Activated naive CD8-positive, alpha-beta T cell treated with anti-CD3 and anti-CD28 coated beads, Interleukin-2, amount 10 ng/mL, durations not matched to agents 7 days and 5 days (primary cell): ENCODE measurements at regions not wholly inside any gene's neighbourhood (a gene's known extent, or its start where the extent isn't known, plus 50 kb on each side); places are given as distances from the start of the nearest gene placed in this dataset.

Experiments used
- ATAC-seq: fragments of 150-1000 bp; cut with Tn5 transposase; one replicate; pipeline ENCODE4 v1.10.0; 2021; ENCODE audit warnings: low read depth, moderate library complexity
- POLR2A ChIA-PET: fragments of 350-600 bp; sonication (Branson Sonifier 250); formaldehyde crosslinking; loops from one replicate; lab custom pipeline; 2021; ENCODE audit warnings: antibody characterized with exemption; lab: Charles Lee
- DNase-seq: peaks from one replicate; pipeline ENCODE4 v3.0.0; 2021
- H3K27ac Mint-ChIP-seq: one replicate; pipeline ENCODE4 v1.8.0; 2022; ENCODE audit warnings: mild to moderate bottlenecking, mixed read lengths
- H3K27me3 Mint-ChIP-seq: one replicate; pipeline ENCODE4 v1.8.0; 2022; ENCODE audit warnings: mild to moderate bottlenecking, moderate library complexity, mixed read lengths
- H3K36me3 Mint-ChIP-seq: one replicate; pipeline ENCODE4 v1.8.0; 2021; ENCODE audit warnings: mild to moderate bottlenecking, mixed read lengths
- H3K4me1 Mint-ChIP-seq: one replicate; pipeline ENCODE4 v1.8.0; 2021; ENCODE audit warnings: mixed read lengths
- H3K4me3 Mint-ChIP-seq: one replicate; pipeline ENCODE4 v1.8.0; 2022; ENCODE audit warnings: mild to moderate bottlenecking, moderate library complexity, mixed read lengths
- H3K9me3 Mint-ChIP-seq: one replicate; pipeline ENCODE4 v1.8.0; 2021; ENCODE audit warnings: mixed read lengths

GRCh38 chr2:15779381-15780041 is 160.8 kb upstream of the MYCN start:
- no peaks in the 10 kb centered on the region for H3K36me3 Mint-ChIP-seq
- H3K27me3 Mint-ChIP-seq: no peaks in the 10 kb centered on the region
- H3K4me3 Mint-ChIP-seq: no peak overlapping the region
- ATAC-seq (no peak), DNase-seq (no peak)
- POLR2A ChIA-PET: no interaction called here
- H3K4me1 Mint-ChIP-seq: no peaks in the 10 kb centered on the region
- no peak overlapping the region for H3K27ac Mint-ChIP-seq
- no peaks in the 10 kb centered on the region for H3K9me3 Mint-ChIP-seq

DNA sequence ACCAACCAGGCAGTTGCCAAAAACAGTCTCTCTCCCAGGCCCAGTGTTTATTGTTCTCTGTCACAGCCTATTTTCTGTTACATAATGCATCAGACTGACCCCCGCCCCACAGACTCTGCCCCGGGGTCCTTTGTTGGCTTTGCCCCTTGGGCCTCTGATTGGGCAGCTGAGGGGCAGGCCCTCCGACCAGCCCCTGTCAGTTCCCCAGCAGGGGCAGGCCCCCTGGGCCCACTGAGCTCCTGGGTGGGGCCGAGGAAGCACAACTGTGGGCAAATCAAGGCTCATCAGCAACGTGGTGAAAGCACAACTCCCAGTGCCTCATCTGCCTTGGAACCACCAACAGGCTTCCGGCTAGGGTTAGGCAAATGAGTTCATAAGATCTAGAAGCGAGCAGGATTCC is 160.1 kb upstream of the MYCN start:
- Mint-ChIP-seq H3K36me3 (no peaks in the 10 kb centered on the region), H3K4me1 (no peaks in the 10 kb centered on the region), H3K9me3 (no peaks in the 10 kb centered on the region), H3K27ac (no peak overlapping the region), H3K4me3 (no peak overlapping the region), H3K27me3 (no peaks in the 10 kb centered on the region)
- DNase-seq (no peak), ATAC-seq (no peak)
- POLR2A ChIA-PET: no interaction called here

GRCh38 chr2:15780912-15781574 is 159.3 kb upstream of the MYCN start:
- no peaks in the 10 kb centered on the region for H3K9me3 Mint-ChIP-seq
- H3K27ac Mint-ChIP-seq: no peak overlapping the region
- DNase-seq: no peak
- H3K4me1 Mint-ChIP-seq: no peaks in the 10 kb centered on the region
- no peaks in the 10 kb centered on the region for H3K36me3 Mint-ChIP-seq
- ATAC-seq: no peak
- H3K4me3 Mint-ChIP-seq: no peak overlapping the region
- POLR2A ChIA-PET: no interaction called here
- H3K27me3 Mint-ChIP-seq: no peaks in the 10 kb centered on the region

DNA sequence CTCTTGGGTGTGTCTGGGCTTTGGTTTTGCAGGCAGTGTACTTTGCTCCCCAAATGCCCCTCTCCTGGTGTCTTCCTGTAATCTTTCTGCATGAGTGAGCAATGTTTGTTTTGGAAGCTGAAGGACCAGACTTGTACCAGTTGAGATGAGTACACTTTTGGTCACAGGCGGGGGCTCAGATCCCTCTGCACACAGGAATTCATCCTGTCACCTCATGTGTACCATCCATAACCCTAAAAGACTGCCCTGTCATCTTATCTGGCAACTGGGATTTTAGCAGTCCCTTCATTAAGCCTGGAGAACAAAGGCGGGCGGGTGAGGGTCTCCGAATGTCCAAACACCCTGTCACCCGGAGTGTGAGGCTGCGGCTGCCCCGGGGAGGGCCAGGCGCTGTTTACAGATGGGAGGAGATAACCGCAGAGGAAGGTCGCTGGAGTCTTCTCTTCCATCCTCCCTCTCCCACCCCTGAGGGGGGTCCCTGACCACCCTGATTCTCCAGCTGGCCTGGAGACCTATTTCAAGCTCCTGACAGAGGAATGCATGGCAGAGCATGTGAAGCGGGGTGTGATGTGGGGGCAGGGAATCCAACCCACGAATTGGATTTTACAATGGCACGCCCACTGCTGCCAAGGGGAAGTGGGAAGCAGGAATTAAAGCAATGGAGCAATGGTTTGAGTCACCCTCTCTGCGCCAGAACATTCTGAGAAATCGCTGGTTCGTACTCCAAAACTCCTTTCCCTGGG is 158.2 kb upstream of the MYCN start:
- Mint-ChIP-seq H3K9me3 (no peaks in the 10 kb centered on the region), H3K4me3 (no peak overlapping the region), H3K4me1 (no peaks in the 10 kb centered on the region), H3K27ac (no peak overlapping the region), H3K27me3 (no peaks in the 10 kb centered on the region), H3K36me3 (no peaks in the 10 kb centered on the region)
- DNase-seq (no peak), ATAC-seq (no peak)
- POLR2A ChIA-PET: no interaction called here

DNA sequence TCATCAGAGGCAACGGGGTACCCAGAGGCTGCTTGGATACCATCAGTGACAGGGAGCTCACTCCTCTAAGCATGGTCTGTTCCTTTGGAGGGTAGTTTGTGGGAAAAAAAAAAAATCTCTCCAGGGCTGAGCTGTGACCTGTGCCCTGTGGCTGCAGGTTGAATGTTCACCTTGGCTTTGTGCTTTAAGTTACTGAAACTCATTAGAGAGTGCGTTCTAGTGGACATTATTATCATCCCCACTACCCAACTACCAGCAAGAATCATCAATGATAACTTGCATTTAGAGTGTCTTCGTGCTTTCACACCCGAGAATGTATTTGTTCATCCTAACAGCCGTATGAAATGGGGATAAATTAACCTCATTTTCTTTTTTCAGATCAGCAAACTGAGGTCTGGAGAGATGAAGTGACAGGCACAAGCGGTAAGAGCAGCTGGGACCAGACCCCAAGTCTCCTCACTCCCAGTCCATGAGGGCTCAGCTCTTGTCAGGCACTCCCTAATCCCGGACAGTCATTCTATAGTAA is 157.5 kb upstream of the MYCN start:
- ATAC-seq (no peak), DNase-seq (no peak)
- H3K4me3 Mint-ChIP-seq: no peak overlapping the region
- H3K27me3 Mint-ChIP-seq: peaks cover 2% of the 10 kb centered on the region
- POLR2A ChIA-PET: no interaction called here
- no peaks in the 10 kb centered on the region for H3K36me3 Mint-ChIP-seq
- no peaks in the 10 kb centered on the region for H3K4me1 Mint-ChIP-seq
- no peaks in the 10 kb centered on the region for H3K9me3 Mint-ChIP-seq
- H3K27ac Mint-ChIP-seq: no peak overlapping the region

DNA sequence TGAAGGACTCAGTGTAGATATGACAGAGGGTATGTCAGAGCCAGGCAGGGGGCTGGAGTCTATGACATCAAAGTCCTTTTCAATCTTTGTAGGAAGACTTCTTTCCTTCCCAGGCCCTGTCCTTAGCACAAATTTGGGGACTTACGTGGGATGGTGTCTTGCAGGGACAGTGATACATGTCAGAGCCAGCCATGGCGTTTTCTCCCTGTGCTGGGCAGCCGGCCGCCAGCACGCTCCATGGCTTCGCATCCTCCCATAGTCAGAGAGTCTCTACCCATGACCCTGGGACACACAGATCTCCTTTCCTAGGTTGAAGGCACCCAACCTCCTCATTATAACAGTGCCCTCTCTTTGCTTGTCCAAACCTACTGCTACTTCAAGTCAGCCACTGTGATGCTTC is 156.9 kb upstream of the MYCN start:
- Mint-ChIP-seq H3K9me3 (no peaks in the 10 kb centered on the region), H3K36me3 (no peaks in the 10 kb centered on the region), H3K27me3 (peaks cover 2% of the 10 kb centered on the region), H3K27ac (no peak overlapping the region), H3K4me1 (no peaks in the 10 kb centered on the region), H3K4me3 (no peak overlapping the region)
- no peak for ATAC-seq
- POLR2A ChIA-PET: no interaction called here
- DNase-seq: no peak

DNA sequence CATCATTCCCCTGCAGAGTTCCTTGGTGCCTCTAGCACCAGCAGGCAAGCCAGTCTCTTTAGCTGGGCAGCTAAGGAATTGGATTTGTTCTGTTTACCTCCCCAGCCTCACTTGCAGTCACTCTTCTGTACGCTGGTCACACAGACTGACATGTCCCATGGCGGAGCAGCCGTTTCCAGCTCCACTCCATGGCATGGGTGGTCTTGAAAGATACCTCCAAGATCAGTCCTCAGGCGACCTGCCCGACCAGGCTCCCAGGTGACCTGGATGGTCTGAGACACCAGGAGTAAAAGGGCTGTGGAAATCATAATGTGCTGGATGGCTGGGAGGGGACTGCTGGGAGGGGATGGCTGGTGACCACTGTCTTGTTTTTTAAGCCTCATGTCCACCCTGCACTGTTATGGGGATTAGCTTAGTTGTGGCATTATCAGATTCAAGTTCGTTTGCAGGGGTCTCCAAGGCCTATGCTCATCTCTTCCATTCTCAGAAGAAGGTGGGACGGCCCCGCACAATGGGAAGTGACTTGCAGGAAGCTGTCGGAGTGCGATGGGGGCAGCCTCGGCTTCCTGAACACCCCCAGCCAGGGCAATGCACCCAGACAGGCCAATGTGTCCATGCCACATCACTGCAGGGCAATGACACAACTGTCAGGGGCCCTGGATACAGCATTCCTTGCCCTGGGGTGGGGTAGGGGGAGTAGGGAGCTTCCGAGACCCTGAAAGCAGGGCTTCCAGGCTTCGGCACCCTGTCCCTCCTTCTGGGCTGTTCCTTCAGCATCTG is 156.1 kb upstream of the MYCN start:
- H3K36me3 Mint-ChIP-seq: no peaks in the 10 kb centered on the region
- DNase-seq (no peak), ATAC-seq (no peak)
- H3K27ac Mint-ChIP-seq: no peak overlapping the region
- POLR2A ChIA-PET: no interaction called here
- H3K4me3 Mint-ChIP-seq: no peak overlapping the region
- H3K4me1 Mint-ChIP-seq: no peaks in the 10 kb centered on the region
- H3K9me3 Mint-ChIP-seq: no peaks in the 10 kb centered on the region
- H3K27me3 Mint-ChIP-seq: peaks cover 2% of the 10 kb centered on the region

DNA sequence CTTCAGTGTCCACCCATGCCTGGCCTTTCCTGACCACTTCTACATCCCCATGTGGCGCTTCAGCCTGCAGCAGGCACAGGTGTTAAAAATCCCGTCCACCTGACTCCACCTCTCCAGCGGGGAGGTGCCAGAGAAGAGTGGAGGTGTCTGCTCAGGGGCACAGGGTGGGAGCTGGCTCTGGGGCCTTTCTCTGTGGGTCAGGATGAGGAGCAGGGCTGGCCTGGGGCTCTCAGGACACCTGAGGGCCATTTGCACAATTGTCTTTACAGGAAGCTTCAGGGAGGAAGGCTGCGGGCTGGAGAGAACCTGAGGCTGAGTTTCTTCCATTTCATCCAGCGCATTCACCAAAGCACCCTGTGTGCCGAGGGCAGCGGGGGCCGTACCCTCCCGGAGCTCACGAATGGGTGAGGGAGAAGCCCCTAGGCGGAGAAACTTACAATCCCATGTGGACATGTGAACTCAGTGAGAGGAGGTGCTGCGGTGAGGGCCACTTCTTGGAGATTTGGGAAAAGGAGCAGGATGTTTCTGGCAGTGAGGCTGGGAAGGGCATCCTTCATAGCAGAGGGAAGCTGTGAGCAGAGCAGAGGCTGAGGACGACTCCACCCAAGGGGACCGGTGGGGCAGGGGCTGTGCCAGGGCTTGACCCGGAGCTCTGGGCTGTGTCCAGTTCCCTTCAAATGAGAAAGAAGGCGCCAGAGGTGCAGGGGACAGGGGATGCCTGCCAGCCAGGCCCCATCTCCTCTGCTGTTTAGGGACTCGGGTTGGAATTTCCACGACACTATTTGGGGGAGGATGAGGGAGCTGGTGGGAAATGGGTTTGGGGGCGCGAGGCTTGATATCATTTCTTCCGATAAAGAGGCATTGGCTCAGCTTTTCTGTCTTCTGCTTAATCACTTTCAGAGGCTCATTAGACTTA is 155.2 kb upstream of the MYCN start:
- Mint-ChIP-seq H3K36me3 (no peaks in the 10 kb centered on the region), H3K4me1 (no peaks in the 10 kb centered on the region)
- ATAC-seq: no peak

GRCh38 chr2:15786003-15786654 is 154.2 kb upstream of the MYCN start:
- DNase-seq (no peak), ATAC-seq (no peak)
- Mint-ChIP-seq H3K4me1 (no peaks in the 10 kb centered on the region), H3K4me3 (no peak overlapping the region), H3K27me3 (peaks cover 2% of the 10 kb centered on the region), H3K36me3 (no peaks in the 10 kb centered on the region), H3K9me3 (no peaks in the 10 kb centered on the region), H3K27ac (no peak overlapping the region)
- POLR2A ChIA-PET: no interaction called here

More for the DNA sequence above, 155.2 kb upstream of the MYCN start:
- POLR2A ChIA-PET: no interaction called here
- Mint-ChIP-seq H3K27me3 (peaks cover 2% of the 10 kb centered on the region), H3K9me3 (no peaks in the 10 kb centered on the region), H3K27ac (no peak overlapping the region), H3K4me3 (no peak overlapping the region)
- DNase-seq: no peak

- H3K27ac Mint-ChIP-seq: no peak overlapping the region
- DNase-seq (no peak), ATAC-seq (no peak)
- peaks cover 2% of the 10 kb centered on the region for H3K27me3 Mint-ChIP-seq
- H3K9me3 Mint-ChIP-seq: no peaks in the 10 kb centered on the region
- H3K4me1 Mint-ChIP-seq: no peaks in the 10 kb centered on the region
- H3K36me3 Mint-ChIP-seq: no peaks in the 10 kb centered on the region
- POLR2A ChIA-PET: no interaction called here
- H3K4me3 Mint-ChIP-seq: no peak overlapping the region
These were observed 153.4 kb upstream of the MYCN start for GRCh38 chr2:15786901-15787300.

DNA sequence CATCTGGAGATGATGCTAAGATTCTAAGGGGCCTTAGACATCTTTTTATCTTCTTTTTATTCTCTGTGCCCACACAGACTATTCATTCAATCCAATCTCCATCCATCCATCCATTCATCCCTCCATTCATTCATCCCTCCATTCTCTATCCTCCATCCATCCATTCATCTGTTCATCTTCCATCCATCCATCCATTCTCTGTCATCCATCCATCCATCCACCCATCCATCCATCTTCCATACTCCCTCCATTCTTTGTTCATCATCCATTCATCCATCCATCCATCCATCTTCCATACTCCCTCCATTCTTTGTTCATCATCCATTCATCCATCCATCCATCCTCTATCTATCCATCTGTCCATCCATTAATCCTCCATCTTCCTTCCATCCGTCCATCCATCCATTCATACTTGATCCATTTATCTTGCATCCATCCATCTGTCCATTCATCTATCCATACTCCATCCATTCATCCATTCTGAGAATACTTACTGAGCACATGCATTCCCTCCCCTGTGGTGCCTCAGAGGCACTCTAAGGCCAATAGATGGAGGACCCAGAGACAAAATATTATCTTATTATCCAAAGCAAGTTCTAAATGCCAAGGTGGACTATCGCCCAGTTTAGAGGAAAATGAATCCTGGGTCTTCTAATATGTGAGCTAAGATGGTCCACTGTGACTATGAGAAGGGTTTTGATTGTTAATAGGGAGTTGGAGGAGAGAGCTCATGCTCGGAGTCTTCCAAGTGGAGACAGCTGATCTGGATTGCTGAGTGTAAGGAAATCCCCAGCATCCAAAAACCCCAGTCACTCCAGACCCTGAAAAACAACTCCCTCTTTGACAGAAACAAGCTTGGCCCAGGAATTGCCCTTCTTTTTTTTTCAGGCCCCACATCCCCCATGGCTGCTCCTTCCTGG is 152.6 kb upstream of the MYCN start:
- peaks cover 2% of the 10 kb centered on the region for H3K27me3 Mint-ChIP-seq
- no peak for ATAC-seq
- POLR2A ChIA-PET: no interaction called here
- no peak for DNase-seq
- H3K9me3 Mint-ChIP-seq: no peaks in the 10 kb centered on the region
- H3K36me3 Mint-ChIP-seq: no peaks in the 10 kb centered on the region
- H3K4me1 Mint-ChIP-seq: no peaks in the 10 kb centered on the region
- H3K27ac Mint-ChIP-seq: no peak overlapping the region
- H3K4me3 Mint-ChIP-seq: no peak overlapping the region
